H1 (cell line): ENCODE measurements at regions not wholly inside any gene's neighbourhood (a gene's known extent, or its start where the extent isn't known, plus 50 kb on each side); places are given as distances from the start of the nearest gene placed in this dataset.

Experiments
- CTCF ChIA-PET: fragments of 300-600 bp; sonication (Branson Sonifier 250); formaldehyde crosslinking; loops from one replicate; lab custom pipeline; 2021; ENCODE audit not compliant: partially characterized antibody; lab: Charles Lee
- POLR2A ChIA-PET: fragments of 300-600 bp; sonication (Branson Sonifier 250); formaldehyde crosslinking; loops from one replicate; lab custom pipeline; 2021; ENCODE audit warnings: inconsistent platforms; ENCODE audit not compliant: partially characterized antibody; lab: Charles Lee
- DNase-seq, 2 experiments: peaks; one replicate each; pipeline versions ENCODE4 v3.0.0 to v3.0.0-alpha.2; 2010 to 2022; ENCODE audit warnings: low spot score in 2 of 2, low read depth in 1 of 2, mixed read lengths in 1 of 2
- FAIRE-seq: peaks from 2 replicates; lab custom pipeline; 2011; peaks lifted over from hg19 to GRCh38; lab: Jason Lieb, UNC
- H2AFZ ChIP-seq: 2 replicates; pipeline ENCODE4 v1.8.1; 2012; ENCODE audit warnings: low read length, inconsistent platforms
- H2AK5ac ChIP-seq: 2 replicates; pipeline ENCODE4 v1.6.1; 2013; ENCODE audit warnings: low read depth, low read length
- H2BK120ac ChIP-seq: replicated peaks from 2 replicates; pipeline ENCODE3; 2013; ENCODE audit warnings: low read depth, low read length, inconsistent platforms
- H2BK12ac ChIP-seq: 2 replicates; pipeline ENCODE4 v1.6.1; 2013; ENCODE audit warnings: low read depth, low read length
- H2BK15ac ChIP-seq: 2 replicates; pipeline ENCODE4 v1.6.1; 2013; ENCODE audit warnings: low read length
- H2BK20ac ChIP-seq: 2 replicates; pipeline ENCODE4 v1.6.1; 2013; ENCODE audit warnings: low read length
- H2BK5ac ChIP-seq: 2 replicates; pipeline ENCODE4 v1.6.1; 2013; ENCODE audit warnings: low read depth, low read length
- H3K14ac ChIP-seq: 2 replicates; pipeline ENCODE4 v1.6.1; 2013; ENCODE audit warnings: inconsistent platforms; ENCODE audit not compliant: insufficient read length
- H3K18ac ChIP-seq: 2 replicates; pipeline ENCODE4 v1.6.1; 2013; ENCODE audit warnings: low read length; ENCODE audit errors: extremely low read depth
- H3K23ac ChIP-seq: 2 replicates; pipeline ENCODE4 v1.6.1; 2013; ENCODE audit warnings: inconsistent platforms; ENCODE audit not compliant: insufficient read length
- H3K23me2 ChIP-seq: 2 replicates; pipeline ENCODE4 v1.6.1; 2013; ENCODE audit warnings: low read depth, low read length
- H3K27ac ChIP-seq: 2 replicates; pipeline ENCODE4 v1.6.1; 2011; ENCODE audit warnings: low read depth, low read length, inconsistent platforms
- H3K27me3 ChIP-seq, 4 experiments: replicated peaks in 1 of 4; 1 replicate in 1 of 4; 2 replicates in 3 of 4; pipeline versions ENCODE4 v1.6.1 to v1.8.1; 2011 to 2013; ENCODE audit warnings: low read length in 3 of 4, mild to moderate bottlenecking in 3 of 4, inconsistent platforms in 2 of 4, mixed read lengths in 2 of 4, moderate library complexity in 1 of 4; ENCODE audit not compliant: control insufficient read depth in 3 of 4, insufficient read depth in 3 of 4; ENCODE audit errors: extremely low read depth in 1 of 4
- H3K36me3 ChIP-seq, 4 experiments: 2 replicates each; pipeline versions ENCODE4 v1.6.1 to v1.8.1; 2011 to 2013; ENCODE audit warnings: mild to moderate bottlenecking in 4 of 4, low read length in 3 of 4, moderate library complexity in 2 of 4, control low read depth in 1 of 4, inconsistent platforms in 1 of 4; ENCODE audit not compliant: insufficient read depth in 4 of 4, control insufficient read depth in 2 of 4
- H3K4ac ChIP-seq: replicated peaks from 2 replicates; pipeline ENCODE3; 2013; ENCODE audit warnings: low read length, low read depth, mixed read lengths, inconsistent platforms; ENCODE audit not compliant: insufficient read length
- H3K4me1 ChIP-seq, 4 experiments: replicated peaks in 1 of 4; 1 replicate in 1 of 4; 2 replicates in 3 of 4; pipeline versions ENCODE4 v1.6.1 to v1.8.1; 2011 to 2013; ENCODE audit warnings: low read length in 3 of 4, inconsistent platforms in 2 of 4, mixed read lengths in 1 of 4; ENCODE audit not compliant: insufficient read depth in 4 of 4, control insufficient read depth in 3 of 4
- H3K4me2 ChIP-seq, 2 experiments: 2 replicates each; pipeline versions ENCODE4 v1.6.1 to v1.8.1; 2011 to 2013; ENCODE audit warnings: low read depth in 2 of 2, low read length in 2 of 2, control low read depth in 1 of 2, inconsistent platforms in 1 of 2, mild to moderate bottlenecking in 1 of 2; ENCODE audit not compliant: insufficient read depth in 1 of 2
- H3K4me3 ChIP-seq, 4 experiments: fragments of 200-600, 300-600 bp in 1 of 4; sonication (generic), shearing (Covaris generic), sonication (Bioruptor Twin) in 1 of 4; 2 replicates each; pipeline versions ENCODE4 v1.5.1 to v1.8.1; 2011 to 2016; ENCODE audit warnings: low read length in 4 of 4, low read depth in 3 of 4, control low read depth in 2 of 4, inconsistent platforms in 2 of 4, mild to moderate bottlenecking in 2 of 4, mixed read lengths in 1 of 4, moderate library complexity in 1 of 4; ENCODE audit not compliant: insufficient read depth in 2 of 4; ENCODE audit errors: extremely low read depth in 1 of 4
- H3K56ac ChIP-seq: replicated peaks from 2 replicates; pipeline ENCODE3; 2013; ENCODE audit warnings: low read depth, mild to moderate bottlenecking, mixed read lengths, low read length, inconsistent platforms; ENCODE audit not compliant: insufficient read length
- H3K79me1 ChIP-seq: 2 replicates; pipeline ENCODE4 v1.6.1; 2013; ENCODE audit warnings: low read depth, low read length, control low read depth
- H3K79me2 ChIP-seq, 2 experiments: 2 replicates each; pipeline versions ENCODE4 v1.6.1 to v1.8.1; 2012 to 2013; ENCODE audit warnings: low read length in 2 of 2, mild to moderate bottlenecking in 2 of 2, inconsistent platforms in 1 of 2; ENCODE audit not compliant: insufficient read depth in 2 of 2, control insufficient read depth in 1 of 2
- H3K9ac ChIP-seq, 4 experiments: replicated peaks in 1 of 4; 1 replicate in 1 of 4; 2 replicates in 3 of 4; pipeline versions ENCODE4 v1.6.1 to v1.8.1; 2011 to 2013; ENCODE audit warnings: low read depth in 3 of 4, low read length in 3 of 4, control low read depth in 2 of 4, mild to moderate bottlenecking in 2 of 4, moderate library complexity in 2 of 4, inconsistent platforms in 1 of 4; ENCODE audit errors: extremely low read depth in 1 of 4
- H3K9me3 ChIP-seq, 2 experiments: 2 replicates each; pipeline versions ENCODE4 v1.6.1 to v1.8.1; 2012 to 2013; ENCODE audit warnings: mild to moderate bottlenecking in 2 of 2, moderate library complexity in 2 of 2, control low read depth in 1 of 2, inconsistent platforms in 1 of 2, low read depth in 1 of 2, low read length in 1 of 2, mixed read lengths in 1 of 2; ENCODE audit not compliant: insufficient read depth in 2 of 2
- H4K20me1 ChIP-seq, 2 experiments: replicated peaks in 1 of 2; 2 replicates each; pipeline versions ENCODE3 to v1.8.1; 2011 to 2013; ENCODE audit warnings: inconsistent platforms in 2 of 2, low read length in 2 of 2, mild to moderate bottlenecking in 1 of 2; ENCODE audit not compliant: insufficient read depth in 2 of 2, control insufficient read depth in 1 of 2
- H4K5ac ChIP-seq: 2 replicates; pipeline ENCODE4 v1.6.1; 2013; ENCODE audit warnings: low read length, low read depth, mixed read lengths, inconsistent platforms; ENCODE audit not compliant: insufficient read length
- H4K8ac ChIP-seq: 2 replicates; pipeline ENCODE4 v1.8.0; 2013; ENCODE audit warnings: mild to moderate bottlenecking, moderate library complexity, low read length, inconsistent platforms; ENCODE audit not compliant: insufficient read depth; ENCODE audit errors: extremely low read depth
- H4K91ac ChIP-seq: replicated peaks from 2 replicates; pipeline ENCODE3; 2013; ENCODE audit warnings: low read length, mixed read lengths, inconsistent platforms; ENCODE audit not compliant: insufficient read length
- ATF2 ChIP-seq: IDR thresholded peaks from 2 replicates; pipeline ENCODE4 v1.6.1; 2012; ENCODE audit warnings: low read length, inconsistent platforms
- CBX8 ChIP-seq: fragments of 300-800, 300-1000 bp; sonication (generic); IDR thresholded peaks from 2 replicates; pipeline ENCODE4 v1.7.1; 2016; ENCODE audit warnings: low read depth, low read length, borderline replicate concordance
- CREB1 ChIP-seq: IDR thresholded peaks from 2 replicates; pipeline ENCODE4 v1.6.1; 2012; ENCODE audit warnings: inconsistent platforms
- EZH2 ChIP-seq: fragments of 200-600 bp; sonication (generic); IDR thresholded peaks from 2 replicates; pipeline ENCODE4 v1.7.1; 2012; ENCODE audit warnings: low read depth, mild to moderate bottlenecking, moderate library complexity, low read length, inconsistent platforms; ENCODE audit not compliant: severe bottlenecking
- NANOG ChIP-seq: IDR thresholded peaks from 2 replicates; pipeline ENCODE4 v1.6.1; 2011; ENCODE audit warnings: low read length, low read depth, mild to moderate bottlenecking, inconsistent platforms; ENCODE audit not compliant: insufficient read depth, poor library complexity, severe bottlenecking
- PHF8 ChIP-seq: fragments of 200-600 bp; sonication (generic); conservative IDR thresholded peaks from 2 replicates; pipeline ENCODE4 v1.7.1; 2012; ENCODE audit warnings: low read depth, mild to moderate bottlenecking, inconsistent platforms, low read length, moderate library complexity
- SIN3A ChIP-seq, 2 experiments: IDR thresholded peaks in 1 of 2; conservative IDR thresholded peaks in 1 of 2; 2 replicates each; pipeline ENCODE4 v1.6.1; 2011 to 2012; ENCODE audit warnings: low read length in 2 of 2, improper control_type of control experiment in 1 of 2, low read depth in 1 of 2, mild to moderate bottlenecking in 1 of 2
- SP1 ChIP-seq: IDR thresholded peaks from 2 replicates; pipeline ENCODE4 v1.6.1; 2011; ENCODE audit warnings: low read depth, low read length
- TAF1 ChIP-seq: IDR thresholded peaks from 2 replicates; pipeline ENCODE4 v1.6.1; 2011; ENCODE audit warnings: mild to moderate bottlenecking, low read depth, low read length
- USF2 ChIP-seq: IDR thresholded peaks from 2 replicates; pipeline ENCODE4 v1.6.1; 2011; ENCODE audit warnings: low read length, improper control_type of control experiment
- WGBS, 2 experiments: shearing (Covaris generic) in 1 of 2; methylation state at CpG; one replicate each; pipeline versions ENCODE4 v1.1.6 to v1.1.7; 2013 to 2015; ENCODE audit warnings: low lambda C conversion rate in 2 of 2, mixed read lengths in 2 of 2, inconsistent platforms in 1 of 2, low coverage in 1 of 2, missing lambda C conversion rate in 1 of 2; ENCODE audit not compliant: insufficient replicate concordance in 2 of 2, insufficient coverage in 1 of 2, insufficient read length in 1 of 2; ENCODE audit errors: extremely low coverage in 1 of 2, missing lambda C conversion rate in 1 of 2; 5-methylcytosine and 5-hydroxymethylcytosine counted together

GRCh38 chr2:219968685-219969345, 341.4 kb downstream of the SLC4A3 start:
- no peak overlapping the region for H3K23ac ChIP-seq
- peak overlapping the region; percentile 43; the same call in 1 of the 2 replicates for H2BK20ac ChIP-seq
- TF ChIP-seq SP1 (no peak), SIN3A (conservative IDR thresholded peaks at IDR 0.05 in 1 of 2, IDR thresholded peaks at IDR 0.05 in 1 of 2; ENCODE audit: low read depth in 1 of 2, low read length in 2 of 2) (no peak), ATF2 (no peak), NANOG (no peak), CBX8 (no peak), EZH2 (no peak), TAF1 (no peak), PHF8 (no peak), CREB1 (no peak), USF2 (no peak)
- no peak overlapping the region for H3K4me3 ChIP-seq
- no peak overlapping the region for H3K18ac ChIP-seq
- no peak overlapping the region for H2AFZ ChIP-seq
- H3K27ac ChIP-seq, result no peak overlapping the region
- no peak overlapping the region for H4K8ac ChIP-seq
- no peaks in the 10 kb centered on the region for H4K20me1 ChIP-seq
- ChIA-PET POLR2A (no interaction called here), CTCF (interaction anchor here (1.3 to 2.5 kb wide), 2 partner anchors 28 to 30 kb away, joined by 5 to 8 read pairs; no protein-coding TSS in a partner anchor)
- H2BK120ac ChIP-seq, result no peak overlapping the region
- H3K14ac ChIP-seq, result no peak overlapping the region
- no peak overlapping the region for H4K5ac ChIP-seq
- no peak overlapping the region; the same call in 1 of the 2 replicates for H2AK5ac ChIP-seq
- H3K9ac ChIP-seq, result no peak overlapping the region
- H3K56ac ChIP-seq, result no peak overlapping the region
- 0 out of 2 replicates have a peak, but pooled peaks cover 4% of the 10 kb centered on the region for H3K23me2 ChIP-seq
- 76% methylated on average over 6 of the region's 6 CpGs; no CpG with 5 or more reads in 1 of the 2 experiments for WGBS, 2 experiments
- no peak overlapping the region for H2BK5ac ChIP-seq
- H3K4me2 ChIP-seq, result no peak overlapping the region
- peaks cover 0 to 16% (median 12%) of the 10 kb centered on the region in 4 experiments; a peak in 6 of 7 replicates for H3K27me3 ChIP-seq
- DNase-seq, result no peak
- H3K79me2 ChIP-seq, result no peaks in the 10 kb centered on the region
- H3K79me1 ChIP-seq, result no peaks in the 10 kb centered on the region
- H3K4ac ChIP-seq, result no peak overlapping the region
- H2BK15ac ChIP-seq, result peak overlapping the region; percentile 53; the same call in 1 of the 2 replicates
- no peaks in the 10 kb centered on the region for H3K9me3 ChIP-seq
- 0 out of 2 replicates have a peak overlapping the region, but pooled peaks have one; percentile 27 for H2BK12ac ChIP-seq
- H3K4me1 ChIP-seq, result peaks cover 9 to 22% (median 18%) of the 10 kb centered on the region in 4 experiments
- FAIRE-seq, result no peak
- no peaks in the 10 kb centered on the region for H3K36me3 ChIP-seq
- no peak overlapping the region for H4K91ac ChIP-seq
